HG02885 (cell line): ENCODE measurements at regions not wholly inside any gene's neighbourhood (a gene's known extent, or its start where the extent isn't known, plus 50 kb on each side); places are given as distances from the start of the nearest gene placed in this dataset.

ENCODE experiments used
- ATAC-seq: cut with Tn5 transposase; IDR thresholded peaks from one replicate; pipeline ENCODE4 v1.9.1; 2021; ENCODE audit warnings: mild to moderate bottlenecking; ENCODE audit not compliant: unreplicated experiment, poor library complexity

DNA sequence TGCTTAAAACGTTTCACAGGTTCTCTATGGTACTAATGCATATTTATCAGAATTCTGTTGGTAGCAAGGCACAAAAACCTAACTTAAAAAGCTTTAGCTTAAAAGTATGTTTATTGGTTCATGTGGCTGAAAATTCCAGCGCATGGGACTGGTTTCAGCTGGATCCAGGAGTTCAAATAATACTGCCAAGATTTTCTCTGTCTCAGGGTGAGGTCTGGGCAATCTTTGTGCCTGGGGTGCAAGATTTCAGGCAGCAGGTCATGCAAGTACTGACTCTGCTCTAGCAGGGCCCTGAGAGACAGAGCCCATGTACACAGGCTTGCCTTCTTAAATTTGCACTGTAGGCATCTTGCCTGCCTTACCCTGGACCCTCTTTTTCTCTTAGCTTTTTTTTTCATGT lies 134.2 kb upstream of the GAS1 start:
- ATAC-seq: no peak

DNA sequence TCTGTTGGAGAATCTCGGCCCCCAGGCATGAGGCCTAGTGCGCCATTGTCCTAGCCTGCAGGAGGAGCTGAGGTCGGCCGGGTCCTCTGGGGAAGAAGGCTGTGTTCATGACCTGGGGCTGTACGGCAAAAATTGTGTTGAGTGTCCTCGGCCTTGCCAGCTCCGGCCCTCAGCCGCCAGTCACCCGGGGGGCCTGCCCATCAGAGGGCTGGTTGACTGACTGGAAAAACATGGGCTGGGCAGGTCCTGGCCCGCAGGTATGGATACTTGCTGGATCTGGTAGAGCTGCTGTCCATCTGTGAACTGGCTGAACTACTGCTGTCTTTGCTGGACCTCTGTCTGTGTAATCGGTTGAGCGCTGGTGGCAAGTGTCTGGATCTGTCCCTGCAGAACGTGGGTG lies 136.7 kb upstream of the GAS1 start:
- no peak for ATAC-seq

- ATAC-seq: no peak
Observed at GRCh38 chr9:87084407-87084806, 137.1 kb upstream of the GAS1 start.

DNA sequence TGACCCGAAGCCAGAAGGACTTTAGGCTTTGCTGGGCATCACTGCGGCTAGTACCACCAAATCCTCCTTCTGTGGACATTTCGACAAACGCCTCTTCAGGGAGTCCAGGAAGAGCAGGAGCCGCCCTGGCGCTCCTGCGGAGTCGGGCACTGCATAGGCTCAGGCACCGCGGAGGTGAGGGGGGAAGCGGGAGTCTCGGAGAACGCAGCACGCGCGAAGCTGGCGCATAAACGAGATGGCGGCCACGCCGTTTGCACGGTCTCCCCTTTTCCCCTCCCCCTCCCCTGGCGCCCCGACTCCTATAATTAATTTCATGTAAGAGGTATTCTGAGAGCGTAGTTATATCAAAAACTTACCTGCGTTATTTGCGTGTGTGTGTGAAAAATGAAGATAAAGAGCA lies 137.8 kb upstream of the GAS1 start:
- ATAC-seq: no peak

- no peak for ATAC-seq
Observed at GRCh38 chr9:87085521-87085920, 138.2 kb upstream of the GAS1 start.

DNA sequence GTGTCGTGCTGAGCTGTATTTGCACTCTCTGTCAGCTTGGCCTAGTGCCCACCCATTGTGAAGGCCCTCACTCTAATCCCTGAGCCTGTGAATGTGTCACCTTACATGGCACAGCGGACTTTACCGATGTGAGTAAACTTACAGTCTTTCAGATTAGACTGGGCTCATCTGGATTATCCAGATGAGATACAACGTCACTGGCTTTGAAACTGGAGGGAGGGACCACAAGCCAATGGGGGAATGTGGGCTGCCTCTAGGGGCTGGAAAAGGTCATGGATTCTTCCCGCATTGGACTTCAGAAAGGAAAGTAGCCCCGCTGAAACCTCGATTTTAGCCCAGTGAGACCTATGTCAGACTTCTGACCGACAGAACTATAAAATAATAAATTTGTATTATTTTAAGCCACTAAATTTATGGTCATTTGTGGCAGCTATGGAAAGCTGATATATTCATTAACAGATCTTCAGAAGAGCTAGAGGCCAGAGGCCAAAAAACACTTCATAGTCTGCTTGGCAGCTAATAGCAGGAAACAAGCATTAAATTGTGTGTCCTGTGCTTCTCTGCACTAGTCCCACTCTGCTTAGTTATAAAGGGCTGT lies 139.0 kb upstream of the GAS1 start:
- no peak for ATAC-seq

- no peak for ATAC-seq
Observed at GRCh38 chr9:87087197-87087596, 139.9 kb upstream of the GAS1 start.

- ATAC-seq: no peak
Observed at GRCh38 chr9:87088192-87088591, 140.9 kb upstream of the GAS1 start.

GRCh38 chr9:87088621-87089365 lies 141.5 kb upstream of the GAS1 start:
- no peak for ATAC-seq

DNA sequence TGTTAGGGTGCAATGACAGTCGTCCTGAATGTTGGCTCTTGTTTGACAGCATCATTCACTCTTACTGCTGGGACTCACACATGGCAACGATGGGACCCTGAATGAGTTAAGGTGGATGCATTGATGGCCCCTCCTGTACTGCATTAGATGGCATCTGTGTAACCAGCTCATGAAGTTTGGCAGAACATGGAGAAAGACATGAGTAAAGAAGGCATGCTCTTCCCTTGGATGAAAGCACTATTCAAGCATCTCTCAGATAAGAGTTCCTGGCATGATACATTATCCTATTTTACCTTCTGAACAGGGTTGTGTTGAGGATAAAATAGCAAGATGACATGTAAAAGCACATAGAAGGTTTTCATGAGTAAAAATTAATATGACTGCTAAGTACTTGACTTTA lies 142.2 kb upstream of the GAS1 start:
- ATAC-seq: no peak

GRCh38 chr9:87089929-87090328 lies 142.6 kb upstream of the GAS1 start:
- no peak for ATAC-seq

GRCh38 chr9:87093777-87094176 lies 146.5 kb upstream of the GAS1 start:
- ATAC-seq: no peak

GRCh38 chr9:87095951-87096350 lies 148.6 kb upstream of the GAS1 start:
- ATAC-seq: no peak

DNA sequence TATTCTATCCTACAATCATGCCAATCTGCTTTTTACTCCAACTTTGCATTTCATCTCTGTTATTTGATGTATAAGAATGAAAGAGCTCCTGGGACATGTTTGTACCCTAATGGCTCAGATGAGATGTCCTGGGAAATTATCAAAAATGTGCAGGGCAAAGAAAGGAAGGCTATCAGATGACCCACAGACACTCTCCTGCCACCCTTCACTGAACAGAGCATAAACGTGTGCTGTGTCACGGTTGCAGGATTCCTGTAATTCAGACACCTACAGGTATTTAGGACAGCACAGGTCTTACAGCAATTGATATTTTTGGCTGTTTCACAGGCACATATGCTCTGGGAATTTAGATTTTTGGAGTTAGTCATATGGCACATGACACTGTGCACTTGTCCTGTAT lies 149.2 kb upstream of the GAS1 start:
- ATAC-seq: no peak

DNA sequence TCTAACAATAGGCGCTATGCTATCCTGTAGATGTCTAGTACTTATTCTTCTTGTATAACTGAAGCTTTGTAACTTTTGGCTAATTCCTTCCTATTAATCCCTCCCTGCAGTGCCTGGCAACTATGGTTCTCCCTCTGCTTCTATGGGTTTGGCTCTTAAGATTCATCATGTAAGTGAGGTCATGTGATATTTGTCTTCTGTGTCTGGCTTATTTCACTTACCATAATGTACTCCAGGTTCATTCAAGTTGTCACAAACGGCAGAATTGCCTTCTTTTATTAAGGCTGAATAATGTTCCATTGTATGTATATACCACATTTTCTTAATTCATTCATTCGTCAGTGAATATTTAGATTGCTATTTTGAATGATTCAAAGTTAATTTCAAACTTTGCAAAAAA lies 149.9 kb upstream of the GAS1 start:
- no peak for ATAC-seq

- no peak for ATAC-seq
Observed at GRCh38 chr9:87099407-87099806, 152.1 kb upstream of the GAS1 start.

- ATAC-seq: no peak
Observed at GRCh38 chr9:87100001-87100400, 152.7 kb upstream of the GAS1 start.

DNA sequence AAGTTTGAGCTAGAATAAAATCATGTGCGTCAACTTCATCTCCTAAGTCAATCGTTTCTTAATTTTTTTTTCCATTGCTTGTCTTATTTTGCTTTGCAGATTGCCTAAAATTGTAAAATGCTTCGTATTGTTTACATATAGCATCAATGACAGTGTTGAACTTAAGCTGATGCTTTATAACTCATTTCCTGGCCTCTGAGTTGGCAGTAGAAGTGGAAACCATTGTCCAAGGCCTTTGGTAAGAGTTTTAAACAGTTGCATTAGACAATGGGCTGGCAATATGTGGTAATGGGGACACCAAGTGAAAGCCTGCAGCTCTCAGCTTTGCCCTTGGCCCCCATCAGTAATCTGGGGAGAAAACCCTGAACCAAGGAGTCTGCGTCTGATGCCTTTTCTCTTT lies 154.8 kb upstream of the GAS1 start:
- ATAC-seq: no peak

- ATAC-seq: no peak
Observed at GRCh38 chr9:87107072-87107471, 159.8 kb upstream of the GAS1 start.

DNA sequence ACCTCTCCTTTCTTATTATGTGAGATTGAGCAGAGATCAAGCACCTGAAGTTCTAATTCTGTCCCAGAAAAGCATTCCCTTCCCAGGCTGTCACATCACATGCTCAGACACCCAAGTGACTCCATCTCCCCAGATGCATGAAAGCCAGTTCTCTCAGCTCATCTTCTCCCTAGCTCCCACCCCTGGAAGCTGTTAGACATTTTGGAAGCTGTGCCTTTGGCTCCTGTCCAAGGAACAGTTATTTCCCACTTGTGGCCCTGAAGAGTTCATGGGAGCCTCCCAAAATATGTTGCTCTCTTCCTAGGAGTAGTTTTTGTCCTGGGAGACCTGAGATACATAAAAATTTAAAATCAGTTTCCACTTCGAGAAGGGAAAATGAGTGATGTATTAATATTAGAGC lies 161.4 kb upstream of the GAS1 start:
- no peak for ATAC-seq

DNA sequence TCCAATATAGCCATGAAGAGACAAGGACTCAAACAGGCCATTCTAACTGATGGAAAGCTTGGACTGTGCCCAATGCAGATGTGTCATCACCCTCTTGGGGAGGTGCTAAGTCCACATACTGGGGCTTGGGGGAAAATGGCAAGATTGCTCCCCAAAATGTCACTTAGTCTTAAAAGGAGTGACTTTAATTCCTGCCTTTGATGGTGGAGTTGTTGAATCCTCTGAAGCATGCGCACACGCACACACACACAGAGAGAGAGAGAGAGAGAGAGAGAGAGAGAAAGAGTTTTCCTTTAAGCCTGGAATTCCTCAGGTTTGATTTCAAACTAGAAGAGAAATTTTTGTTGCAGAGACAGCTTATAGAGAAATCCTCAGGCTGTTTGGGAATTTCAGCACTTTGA lies 161.9 kb upstream of the GAS1 start:
- no peak for ATAC-seq

- no peak for ATAC-seq
Observed at GRCh38 chr9:87109851-87110250, 162.5 kb upstream of the GAS1 start.
